Fibroblast of peridontal ligament (primary cell): ENCODE measurements at regions not wholly inside any gene's neighbourhood (a gene's known extent, or its start where the extent isn't known, plus 50 kb on each side); places are given as distances from the start of the nearest gene placed in this dataset.

Experiments used
- DNase-seq: peaks from one replicate; pipeline ENCODE4 v3.0.0-alpha.2; 2010; ENCODE audit errors: extremely low read depth

GRCh38 chr2:199707593-199708185 is 143.3 kb downstream of the FTCDNL1 start:
- DNase-seq: peak; percentile 30

- DNase-seq: no peak
Observed at GRCh38 chr2:199705538-199705937, 145.5 kb downstream of the FTCDNL1 start.

- peak; percentile 79 for DNase-seq
Observed at GRCh38 chr2:199704358-199705238, 146.4 kb downstream of the FTCDNL1 start.

GRCh38 chr2:199703199-199703598 is 147.8 kb downstream of the FTCDNL1 start:
- no peak for DNase-seq

- DNase-seq: no peak
Observed at GRCh38 chr2:199697469-199697868, 153.5 kb downstream of the FTCDNL1 start.

GRCh38 chr2:199696048-199696447 is 154.9 kb downstream of the FTCDNL1 start:
- no peak for DNase-seq

- DNase-seq: no peak
Observed at GRCh38 chr2:199693861-199694260, 157.1 kb downstream of the FTCDNL1 start.

GRCh38 chr2:199692489-199692888 is 158.5 kb downstream of the FTCDNL1 start:
- peak; percentile 42 for DNase-seq

GRCh38 chr2:199690225-199690624 is 160.8 kb downstream of the FTCDNL1 start:
- no peak for DNase-seq

GRCh38 chr2:199685669-199686068 is 165.3 kb downstream of the FTCDNL1 start:
- DNase-seq: no peak

- DNase-seq: no peak
Observed at GRCh38 chr2:199684832-199685231, 166.2 kb downstream of the FTCDNL1 start.

GRCh38 chr2:199684168-199684567 is 166.8 kb downstream of the FTCDNL1 start:
- no peak for DNase-seq

GRCh38 chr2:199682001-199682400 is 169.0 kb downstream of the FTCDNL1 start:
- no peak for DNase-seq

GRCh38 chr2:199680482-199680881 is 170.5 kb downstream of the FTCDNL1 start:
- peak; percentile 26 for DNase-seq

- DNase-seq: no peak
Observed at GRCh38 chr2:199679883-199680282, 171.1 kb downstream of the FTCDNL1 start.

GRCh38 chr2:199677881-199678280 is 173.1 kb downstream of the FTCDNL1 start:
- DNase-seq: no peak

GRCh38 chr2:199668645-199669044 is 182.3 kb downstream of the FTCDNL1 start:
- peak; percentile 61 for DNase-seq

- no peak for DNase-seq
Observed at GRCh38 chr2:199663157-199663556, 187.8 kb downstream of the FTCDNL1 start.

- DNase-seq: no peak
Observed at GRCh38 chr2:199662255-199662654, 188.7 kb downstream of the FTCDNL1 start.

GRCh38 chr2:199660167-199660566 is 190.8 kb downstream of the FTCDNL1 start:
- DNase-seq: no peak

GRCh38 chr2:199659207-199659606 is 191.8 kb downstream of the FTCDNL1 start:
- peak; percentile 42 for DNase-seq

- DNase-seq: no peak
Observed at GRCh38 chr2:199646439-199646838, 188.7 kb upstream of the SATB2 start.

- no peak for DNase-seq
Observed at GRCh38 chr2:199631129-199631528, 173.4 kb upstream of the SATB2 start.
